GM12878 (cell line): ENCODE measurements at regions not wholly inside any gene's neighbourhood (a gene's known extent, or its start where the extent isn't known, plus 50 kb on each side); places are given as distances from the start of the nearest gene placed in this dataset.

ENCODE experiments used
- ATAC-seq: fragments of 200-7000 bp; cut with Tn5 transposase; 3 replicates; pipeline ENCODE4 v1.9.1; 2020; ENCODE audit warnings: mild to moderate bottlenecking, moderate library complexity
- BruUV-seq: library from RNA; stranded (reverse); fragments of 400-500 nt; replicated peaks from 2 replicates; lab custom pipeline; 2021; lab: Mats Ljungman, UMichigan
- CTCF ChIA-PET: fragments of 300-600 bp; sonication (Branson Sonifier 250); formaldehyde crosslinking; extraction: SDS; loops from one replicate; lab custom pipeline; 2021; ENCODE audit warnings: inconsistent platforms; lab: Yijun Ruan, JAX
- POLR2A ChIA-PET: fragments of 350-600 bp; formaldehyde crosslinking; extraction: SDS; loops from one replicate; lab custom pipeline; 2021; ENCODE audit warnings: inconsistent platforms; lab: Charles Lee
- RAD21 ChIA-PET: fragments of 300-600 bp; sonication (Branson Sonifier 250); formaldehyde crosslinking; loops from one replicate; lab custom pipeline; 2023; ENCODE audit warnings: antibody characterized with exemption; ENCODE audit not compliant: unreplicated experiment; lab: Charles Lee
- SMC1A ChIA-PET: fragments of 300-600 bp; sonication (Branson Sonifier 250); formaldehyde crosslinking; loops from one replicate; lab custom pipeline; 2023; ENCODE audit not compliant: unreplicated experiment, uncharacterized antibody; lab: Charles Lee
- DNase-seq: peaks from one replicate; pipeline ENCODE4 v3.0.0-alpha.2; 2011; ENCODE audit warnings: low read depth, low spot score
- FAIRE-seq: peaks from 3 replicates; lab custom pipeline; 2011; peaks lifted over from hg19 to GRCh38; lab: Jason Lieb, UNC
- H2AFZ ChIP-seq: 2 replicates; pipeline ENCODE4 v1.6.0; 2011; ENCODE audit warnings: low read depth, low read length, control low read depth; ENCODE audit not compliant: control insufficient read depth
- H3K27ac ChIP-seq: 2 replicates; pipeline ENCODE4 v1.5.1; 2011; ENCODE audit warnings: control low read depth; ENCODE audit not compliant: control insufficient read depth, insufficient read depth
- H3K27me3 ChIP-seq, 2 experiments: replicated peaks in 1 of 2; 2 replicates each; pipeline versions ENCODE4 v1.6.0 to v1.6.1; 2011; ENCODE audit warnings: low read length in 1 of 2; ENCODE audit not compliant: control insufficient read depth in 2 of 2, insufficient read depth in 2 of 2
- H3K36me3 ChIP-seq, 2 experiments: 2 replicates each; pipeline ENCODE4 v1.5.1; 2011; ENCODE audit warnings: low read length in 1 of 2; ENCODE audit not compliant: control insufficient read depth in 2 of 2, insufficient read depth in 2 of 2
- H3K4me1 ChIP-seq: 2 replicates; pipeline ENCODE4 v1.6.1; 2011; ENCODE audit warnings: mild to moderate bottlenecking, low read length, moderate library complexity, mixed read lengths; ENCODE audit not compliant: control insufficient read depth, insufficient read depth
- H3K4me2 ChIP-seq: 2 replicates; pipeline ENCODE4 v1.6.0; 2011; ENCODE audit warnings: control low read depth; ENCODE audit not compliant: control insufficient read depth, insufficient read depth
- H3K4me3 ChIP-seq: fragments of 200-600 bp; sonication (generic); 2 replicates; pipeline ENCODE4 v1.5.1; 2016
- H3K79me2 ChIP-seq: 2 replicates; pipeline ENCODE4 v1.6.0; 2011; ENCODE audit warnings: low read length; ENCODE audit not compliant: control insufficient read depth, insufficient read depth
- H3K9ac ChIP-seq: 2 replicates; pipeline ENCODE4 v1.8.0; 2011; ENCODE audit warnings: low read length, control low read depth, mixed read lengths; ENCODE audit not compliant: control insufficient read depth, insufficient read depth
- H3K9me3 ChIP-seq: replicated peaks from 3 replicates; pipeline ENCODE4 v1.5.1; 2011; ENCODE audit warnings: mild to moderate bottlenecking, low read length; ENCODE audit not compliant: control insufficient read depth, insufficient read depth
- H4K20me1 ChIP-seq: 2 replicates; pipeline ENCODE4 v1.6.0; 2011; ENCODE audit not compliant: control insufficient read depth, insufficient read depth
- BACH1 ChIP-seq: fragments of 450-650 bp; IDR thresholded peaks from 2 replicates; pipeline ENCODE4 v1.6.1; 2017; ENCODE audit warnings: mild to moderate bottlenecking, borderline replicate concordance
- E2F4 ChIP-seq: IDR thresholded peaks from 2 replicates; pipeline ENCODE4 v1.6.1; 2012; ENCODE audit warnings: low read depth, low read length, improper control_type of control experiment
- EP300 ChIP-seq, 2 experiments: fragments of 150-350 bp in 1 of 2; IDR thresholded peaks; 2 replicates each; pipeline ENCODE4 v1.6.1; 2011 to 2012; ENCODE audit warnings: low read depth in 2 of 2, low read length in 2 of 2, borderline replicate concordance in 1 of 2, improper control_type of control experiment in 1 of 2, inconsistent platforms in 1 of 2; ENCODE audit not compliant: control insufficient read depth in 1 of 2
- MYC ChIP-seq: IDR thresholded peaks from 2 replicates; pipeline ENCODE4 v1.6.1; 2011; ENCODE audit warnings: mild to moderate bottlenecking, low read length, moderate library complexity, inconsistent platforms; ENCODE audit not compliant: insufficient read depth, insufficient replicate concordance, insufficient read length, severe bottlenecking
- NFYB ChIP-seq: IDR thresholded peaks from 2 replicates; pipeline ENCODE4 v1.6.1; 2011; ENCODE audit warnings: low read depth, mild to moderate bottlenecking, low read length, improper control_type of control experiment, moderate library complexity; ENCODE audit not compliant: insufficient read depth
- REST ChIP-seq: IDR thresholded peaks from 2 replicates; pipeline ENCODE4 v1.6.1; 2012; ENCODE audit warnings: mild to moderate bottlenecking, low read depth, low read length
- SIX5 ChIP-seq: IDR thresholded peaks from 2 replicates; pipeline ENCODE4 v1.6.1; 2011; ENCODE audit warnings: mild to moderate bottlenecking, low read depth, low read length, moderate library complexity; ENCODE audit not compliant: severe bottlenecking
- SP1 ChIP-seq: IDR thresholded peaks from one replicate; pipeline ENCODE4 v1.6.1; 2011; ENCODE audit warnings: low read depth, low read length
- TARDBP ChIP-seq: IDR thresholded peaks from 2 replicates; pipeline ENCODE4 v1.6.1; 2016; ENCODE audit warnings: borderline replicate concordance
- WRNIP1 ChIP-seq: IDR thresholded peaks from 2 replicates; pipeline ENCODE4 v1.6.1; 2011; ENCODE audit warnings: low read depth, low read length, improper control_type of control experiment, borderline replicate concordance
- ZZZ3 ChIP-seq: IDR thresholded peaks from 2 replicates; pipeline ENCODE4 v1.6.1; 2011; ENCODE audit warnings: low read depth; ENCODE audit not compliant: control insufficient read depth, insufficient read length
- WGBS: methylation state at CpG from one replicate; pipeline ENCODE4 v1.1.6; 2016; ENCODE audit warnings: low lambda C conversion rate; ENCODE audit not compliant: insufficient replicate concordance, insufficient coverage; ENCODE audit errors: missing lambda C conversion rate; 5-methylcytosine and 5-hydroxymethylcytosine counted together
- in situ Hi-C: fragments of 300-500 bp; cut with MboI; formaldehyde crosslinking; loops from 9 replicates; pipeline ENCODE4 v1.14.3; 2018; ENCODE audit warnings: mixed read lengths
- intact Hi-C: fragments of 100-400 bp; cut with micrococcal nuclease; formaldehyde crosslinking; loops from one replicate; pipeline ENCODE4 v1.14.2; 2022; ENCODE audit not compliant: unreplicated experiment
- TF ChIP-seq, protein P1 (sequence below): IDR thresholded peaks from 2 replicates; pipeline ENCODE4 v1.6.1; 2011; ENCODE audit warnings: borderline replicate concordance, low read depth, mild to moderate bottlenecking, moderate library complexity, low read length; ENCODE audit not compliant: insufficient read depth, poor library complexity, severe bottlenecking
- TF ChIP-seq, protein P2 (sequence below): fragments of 450-650 bp; IDR thresholded peaks from 2 replicates; pipeline ENCODE4 v1.6.1; 2017; ENCODE audit warnings: antibody characterized with exemption, mild to moderate bottlenecking, moderate library complexity

DNA sequence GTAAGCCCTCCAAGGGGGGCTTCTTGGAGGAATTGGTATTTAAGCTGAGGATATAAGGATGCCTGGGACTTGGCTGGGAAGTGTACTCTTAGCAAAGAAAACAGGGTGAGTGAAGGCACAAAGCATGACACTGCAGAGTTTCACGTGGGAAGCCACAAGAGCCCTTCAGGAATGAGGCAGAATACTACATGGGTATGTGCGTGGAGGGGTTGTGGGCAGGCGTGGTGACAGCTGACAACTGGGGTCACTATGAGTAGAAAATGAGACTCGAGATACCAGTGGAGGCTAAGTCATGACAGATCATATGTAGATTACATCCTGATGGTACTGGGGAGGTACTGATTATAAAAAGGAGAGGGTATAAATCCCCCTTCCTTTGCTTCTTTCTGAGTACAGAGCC, 78.1 kb upstream of the XYLT1 start:
- Histone ChIP-seq H3K79me2 (no peaks in the 10 kb centered on the region), H2AFZ (no peak overlapping the region), H3K4me1 (no peaks in the 10 kb centered on the region), H3K4me3 (no peak overlapping the region), H3K9me3 (no peaks in the 10 kb centered on the region), H3K4me2 (no peak overlapping the region), H3K27ac (no peak overlapping the region), H3K27me3 (no peaks in the 10 kb centered on the region), H3K36me3 (no peaks in the 10 kb centered on the region), H4K20me1 (no peaks in the 10 kb centered on the region), H3K9ac (no peak overlapping the region)
- ATAC-seq (no peak), DNase-seq (no peak), FAIRE-seq (no peak)
- ChIA-PET POLR2A (no interaction called here), SMC1A (no interaction called here), CTCF (interaction anchor here (0.8 to 1.0 kb wide), 2 partner anchors 9 to 31 kb away, joined by 4 read pairs; no protein-coding TSS in a partner anchor), RAD21 (no interaction called here)
- no TSS peak for BruUV-seq
- WGBS, result 0% methylated on average over 4 of the region's 4 CpGs
- intact Hi-C loops (no loop called here), in situ Hi-C loops (no loop called here)
- no peak for TF ChIP-seq WRNIP1
- TF ChIP-seq TARDBP, result no peak
- TF ChIP-seq NFYB, result no peak
- TF ChIP-seq, protein P1, sequence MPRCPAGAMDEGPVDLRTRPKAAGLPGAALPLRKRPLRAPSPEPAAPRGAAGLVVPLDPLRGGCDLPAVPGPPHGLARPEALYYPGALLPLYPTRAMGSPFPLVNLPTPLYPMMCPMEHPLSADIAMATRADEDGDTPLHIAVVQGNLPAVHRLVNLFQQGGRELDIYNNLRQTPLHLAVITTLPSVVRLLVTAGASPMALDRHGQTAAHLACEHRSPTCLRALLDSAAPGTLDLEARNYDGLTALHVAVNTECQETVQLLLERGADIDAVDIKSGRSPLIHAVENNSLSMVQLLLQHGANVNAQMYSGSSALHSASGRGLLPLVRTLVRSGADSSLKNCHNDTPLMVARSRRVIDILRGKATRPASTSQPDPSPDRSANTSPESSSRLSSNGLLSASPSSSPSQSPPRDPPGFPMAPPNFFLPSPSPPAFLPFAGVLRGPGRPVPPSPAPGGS, result no peak
- no peak for TF ChIP-seq BACH1
- no peak for TF ChIP-seq SP1
- no peak for TF ChIP-seq ZZZ3
- no peak for TF ChIP-seq EP300 (IDR thresholded peaks at IDR 0.05; ENCODE audit: borderline replicate concordance in 1 of 2, control insufficient read depth in 1 of 2, low read depth in 2 of 2, low read length in 2 of 2)
- TF ChIP-seq, protein P2, sequence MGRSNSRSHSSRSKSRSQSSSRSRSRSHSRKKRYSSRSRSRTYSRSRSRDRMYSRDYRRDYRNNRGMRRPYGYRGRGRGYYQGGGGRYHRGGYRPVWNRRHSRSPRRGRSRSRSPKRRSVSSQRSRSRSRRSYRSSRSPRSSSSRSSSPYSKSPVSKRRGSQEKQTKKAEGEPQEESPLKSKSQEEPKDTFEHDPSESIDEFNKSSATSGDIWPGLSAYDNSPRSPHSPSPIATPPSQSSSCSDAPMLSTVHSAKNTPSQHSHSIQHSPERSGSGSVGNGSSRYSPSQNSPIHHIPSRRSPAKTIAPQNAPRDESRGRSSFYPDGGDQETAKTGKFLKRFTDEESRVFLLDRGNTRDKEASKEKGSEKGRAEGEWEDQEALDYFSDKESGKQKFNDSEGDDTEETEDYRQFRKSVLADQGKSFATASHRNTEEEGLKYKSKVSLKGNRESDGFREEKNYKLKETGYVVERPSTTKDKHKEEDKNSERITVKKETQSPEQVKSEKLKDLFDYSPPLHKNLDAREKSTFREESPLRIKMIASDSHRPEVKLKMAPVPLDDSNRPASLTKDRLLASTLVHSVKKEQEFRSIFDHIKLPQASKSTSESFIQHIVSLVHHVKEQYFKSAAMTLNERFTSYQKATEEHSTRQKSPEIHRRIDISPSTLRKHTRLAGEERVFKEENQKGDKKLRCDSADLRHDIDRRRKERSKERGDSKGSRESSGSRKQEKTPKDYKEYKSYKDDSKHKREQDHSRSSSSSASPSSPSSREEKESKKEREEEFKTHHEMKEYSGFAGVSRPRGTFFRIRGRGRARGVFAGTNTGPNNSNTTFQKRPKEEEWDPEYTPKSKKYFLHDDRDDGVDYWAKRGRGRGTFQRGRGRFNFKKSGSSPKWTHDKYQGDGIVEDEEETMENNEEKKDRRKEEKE, result no peak
- no peak for TF ChIP-seq SIX5
- TF ChIP-seq E2F4, result no peak
- no peak for TF ChIP-seq REST
- no peak for TF ChIP-seq MYC
